H1 (cell line): ENCODE measurements at regions not wholly inside any gene's neighbourhood (a gene's known extent, or its start where the extent isn't known, plus 50 kb on each side); places are given as distances from the start of the nearest gene placed in this dataset.

Experiments
- CTCF ChIA-PET: fragments of 300-600 bp; sonication (Branson Sonifier 250); formaldehyde crosslinking; loops from one replicate; lab custom pipeline; 2021; ENCODE audit not compliant: partially characterized antibody; lab: Charles Lee
- POLR2A ChIA-PET: fragments of 300-600 bp; sonication (Branson Sonifier 250); formaldehyde crosslinking; loops from one replicate; lab custom pipeline; 2021; ENCODE audit warnings: inconsistent platforms; ENCODE audit not compliant: partially characterized antibody; lab: Charles Lee
- DNase-seq, 2 experiments: peaks; one replicate each; pipeline versions ENCODE4 v3.0.0 to v3.0.0-alpha.2; 2010 to 2022; ENCODE audit warnings: low spot score in 2 of 2, low read depth in 1 of 2, mixed read lengths in 1 of 2
- FAIRE-seq: peaks from 2 replicates; lab custom pipeline; 2011; peaks lifted over from hg19 to GRCh38; lab: Jason Lieb, UNC
- H2AFZ ChIP-seq: 2 replicates; pipeline ENCODE4 v1.8.1; 2012; ENCODE audit warnings: low read length, inconsistent platforms
- H2AK5ac ChIP-seq: 2 replicates; pipeline ENCODE4 v1.6.1; 2013; ENCODE audit warnings: low read depth, low read length
- H2BK120ac ChIP-seq: replicated peaks from 2 replicates; pipeline ENCODE3; 2013; ENCODE audit warnings: low read depth, low read length, inconsistent platforms
- H2BK12ac ChIP-seq: 2 replicates; pipeline ENCODE4 v1.6.1; 2013; ENCODE audit warnings: low read depth, low read length
- H2BK15ac ChIP-seq: 2 replicates; pipeline ENCODE4 v1.6.1; 2013; ENCODE audit warnings: low read length
- H2BK20ac ChIP-seq: 2 replicates; pipeline ENCODE4 v1.6.1; 2013; ENCODE audit warnings: low read length
- H2BK5ac ChIP-seq: 2 replicates; pipeline ENCODE4 v1.6.1; 2013; ENCODE audit warnings: low read depth, low read length
- H3K14ac ChIP-seq: 2 replicates; pipeline ENCODE4 v1.6.1; 2013; ENCODE audit warnings: inconsistent platforms; ENCODE audit not compliant: insufficient read length
- H3K18ac ChIP-seq: 2 replicates; pipeline ENCODE4 v1.6.1; 2013; ENCODE audit warnings: low read length; ENCODE audit errors: extremely low read depth
- H3K23ac ChIP-seq: 2 replicates; pipeline ENCODE4 v1.6.1; 2013; ENCODE audit warnings: inconsistent platforms; ENCODE audit not compliant: insufficient read length
- H3K23me2 ChIP-seq: 2 replicates; pipeline ENCODE4 v1.6.1; 2013; ENCODE audit warnings: low read depth, low read length
- H3K27ac ChIP-seq: 2 replicates; pipeline ENCODE4 v1.6.1; 2011; ENCODE audit warnings: low read depth, low read length, inconsistent platforms
- H3K27me3 ChIP-seq, 4 experiments: replicated peaks in 1 of 4; 1 replicate in 1 of 4; 2 replicates in 3 of 4; pipeline versions ENCODE4 v1.6.1 to v1.8.1; 2011 to 2013; ENCODE audit warnings: low read length in 3 of 4, mild to moderate bottlenecking in 3 of 4, inconsistent platforms in 2 of 4, mixed read lengths in 2 of 4, moderate library complexity in 1 of 4; ENCODE audit not compliant: control insufficient read depth in 3 of 4, insufficient read depth in 3 of 4; ENCODE audit errors: extremely low read depth in 1 of 4
- H3K36me3 ChIP-seq, 4 experiments: 2 replicates each; pipeline versions ENCODE4 v1.6.1 to v1.8.1; 2011 to 2013; ENCODE audit warnings: mild to moderate bottlenecking in 4 of 4, low read length in 3 of 4, moderate library complexity in 2 of 4, control low read depth in 1 of 4, inconsistent platforms in 1 of 4; ENCODE audit not compliant: insufficient read depth in 4 of 4, control insufficient read depth in 2 of 4
- H3K4ac ChIP-seq: replicated peaks from 2 replicates; pipeline ENCODE3; 2013; ENCODE audit warnings: low read length, low read depth, mixed read lengths, inconsistent platforms; ENCODE audit not compliant: insufficient read length
- H3K4me1 ChIP-seq, 4 experiments: replicated peaks in 1 of 4; 1 replicate in 1 of 4; 2 replicates in 3 of 4; pipeline versions ENCODE4 v1.6.1 to v1.8.1; 2011 to 2013; ENCODE audit warnings: low read length in 3 of 4, inconsistent platforms in 2 of 4, mixed read lengths in 1 of 4; ENCODE audit not compliant: insufficient read depth in 4 of 4, control insufficient read depth in 3 of 4
- H3K4me2 ChIP-seq, 2 experiments: 2 replicates each; pipeline versions ENCODE4 v1.6.1 to v1.8.1; 2011 to 2013; ENCODE audit warnings: low read depth in 2 of 2, low read length in 2 of 2, control low read depth in 1 of 2, inconsistent platforms in 1 of 2, mild to moderate bottlenecking in 1 of 2; ENCODE audit not compliant: insufficient read depth in 1 of 2
- H3K4me3 ChIP-seq, 4 experiments: fragments of 200-600, 300-600 bp in 1 of 4; sonication (generic), shearing (Covaris generic), sonication (Bioruptor Twin) in 1 of 4; 2 replicates each; pipeline versions ENCODE4 v1.5.1 to v1.8.1; 2011 to 2016; ENCODE audit warnings: low read length in 4 of 4, low read depth in 3 of 4, control low read depth in 2 of 4, inconsistent platforms in 2 of 4, mild to moderate bottlenecking in 2 of 4, mixed read lengths in 1 of 4, moderate library complexity in 1 of 4; ENCODE audit not compliant: insufficient read depth in 2 of 4; ENCODE audit errors: extremely low read depth in 1 of 4
- H3K56ac ChIP-seq: replicated peaks from 2 replicates; pipeline ENCODE3; 2013; ENCODE audit warnings: low read depth, mild to moderate bottlenecking, mixed read lengths, low read length, inconsistent platforms; ENCODE audit not compliant: insufficient read length
- H3K79me1 ChIP-seq: 2 replicates; pipeline ENCODE4 v1.6.1; 2013; ENCODE audit warnings: low read depth, low read length, control low read depth
- H3K79me2 ChIP-seq, 2 experiments: 2 replicates each; pipeline versions ENCODE4 v1.6.1 to v1.8.1; 2012 to 2013; ENCODE audit warnings: low read length in 2 of 2, mild to moderate bottlenecking in 2 of 2, inconsistent platforms in 1 of 2; ENCODE audit not compliant: insufficient read depth in 2 of 2, control insufficient read depth in 1 of 2
- H3K9ac ChIP-seq, 4 experiments: replicated peaks in 1 of 4; 1 replicate in 1 of 4; 2 replicates in 3 of 4; pipeline versions ENCODE4 v1.6.1 to v1.8.1; 2011 to 2013; ENCODE audit warnings: low read depth in 3 of 4, low read length in 3 of 4, control low read depth in 2 of 4, mild to moderate bottlenecking in 2 of 4, moderate library complexity in 2 of 4, inconsistent platforms in 1 of 4; ENCODE audit errors: extremely low read depth in 1 of 4
- H3K9me3 ChIP-seq, 2 experiments: 2 replicates each; pipeline versions ENCODE4 v1.6.1 to v1.8.1; 2012 to 2013; ENCODE audit warnings: mild to moderate bottlenecking in 2 of 2, moderate library complexity in 2 of 2, control low read depth in 1 of 2, inconsistent platforms in 1 of 2, low read depth in 1 of 2, low read length in 1 of 2, mixed read lengths in 1 of 2; ENCODE audit not compliant: insufficient read depth in 2 of 2
- H4K20me1 ChIP-seq, 2 experiments: replicated peaks in 1 of 2; 2 replicates each; pipeline versions ENCODE3 to v1.8.1; 2011 to 2013; ENCODE audit warnings: inconsistent platforms in 2 of 2, low read length in 2 of 2, mild to moderate bottlenecking in 1 of 2; ENCODE audit not compliant: insufficient read depth in 2 of 2, control insufficient read depth in 1 of 2
- H4K5ac ChIP-seq: 2 replicates; pipeline ENCODE4 v1.6.1; 2013; ENCODE audit warnings: low read length, low read depth, mixed read lengths, inconsistent platforms; ENCODE audit not compliant: insufficient read length
- H4K8ac ChIP-seq: 2 replicates; pipeline ENCODE4 v1.8.0; 2013; ENCODE audit warnings: mild to moderate bottlenecking, moderate library complexity, low read length, inconsistent platforms; ENCODE audit not compliant: insufficient read depth; ENCODE audit errors: extremely low read depth
- H4K91ac ChIP-seq: replicated peaks from 2 replicates; pipeline ENCODE3; 2013; ENCODE audit warnings: low read length, mixed read lengths, inconsistent platforms; ENCODE audit not compliant: insufficient read length
- BACH1 ChIP-seq: IDR thresholded peaks from 2 replicates; pipeline ENCODE4 v1.6.1; 2012; ENCODE audit warnings: low read length, improper control_type of control experiment
- BCL11A ChIP-seq, 2 experiments: IDR thresholded peaks; one replicate each; pipeline ENCODE4 v1.6.1; 2011; ENCODE audit warnings: low read depth in 2 of 2, low read length in 2 of 2, mild to moderate bottlenecking in 2 of 2
- CREB1 ChIP-seq: IDR thresholded peaks from 2 replicates; pipeline ENCODE4 v1.6.1; 2012; ENCODE audit warnings: inconsistent platforms
- EGR1 ChIP-seq: IDR thresholded peaks from 2 replicates; pipeline ENCODE4 v1.6.1; 2011; ENCODE audit warnings: low read depth, low read length, borderline replicate concordance
- FOSL1 ChIP-seq: IDR thresholded peaks from 2 replicates; pipeline ENCODE4 v1.6.1; 2011; ENCODE audit warnings: mild to moderate bottlenecking, low read depth, low read length, moderate library complexity; ENCODE audit not compliant: insufficient read depth
- JUN ChIP-seq: IDR thresholded peaks from 2 replicates; pipeline ENCODE4 v1.6.1; 2011; ENCODE audit warnings: low read depth, mild to moderate bottlenecking, improper control_type of control experiment, low read length
- JUND ChIP-seq: IDR thresholded peaks from 2 replicates; pipeline ENCODE4 v1.6.1; 2011; ENCODE audit warnings: mild to moderate bottlenecking, improper control_type of control experiment, low read length
- RXRA ChIP-seq: IDR thresholded peaks from 2 replicates; pipeline ENCODE4 v1.6.1; 2011; ENCODE audit warnings: low read depth, mild to moderate bottlenecking, low read length, moderate library complexity; ENCODE audit not compliant: insufficient read depth
- SIRT6 ChIP-seq: IDR thresholded peaks from one replicate; pipeline ENCODE4 v1.7.1; 2012; ENCODE audit warnings: low read length, inconsistent platforms
- SP2 ChIP-seq: IDR thresholded peaks from 2 replicates; pipeline ENCODE4 v1.6.1; 2012; ENCODE audit warnings: mild to moderate bottlenecking, low read length, inconsistent platforms
- SP4 ChIP-seq: IDR thresholded peaks from 2 replicates; pipeline ENCODE4 v1.6.1; 2012; ENCODE audit warnings: low read length, inconsistent platforms
- SRF ChIP-seq: IDR thresholded peaks from 2 replicates; pipeline ENCODE4 v1.6.1; 2011; ENCODE audit warnings: mild to moderate bottlenecking, low read depth, low read length, moderate library complexity
- ZNF274 ChIP-seq: IDR thresholded peaks from 2 replicates; pipeline ENCODE4 v1.7.0; 2012; ENCODE audit warnings: low read length, borderline replicate concordance; ENCODE audit errors: extremely low read depth
- WGBS, 2 experiments: shearing (Covaris generic) in 1 of 2; methylation state at CpG; one replicate each; pipeline versions ENCODE4 v1.1.6 to v1.1.7; 2013 to 2015; ENCODE audit warnings: low lambda C conversion rate in 2 of 2, mixed read lengths in 2 of 2, inconsistent platforms in 1 of 2, low coverage in 1 of 2, missing lambda C conversion rate in 1 of 2; ENCODE audit not compliant: insufficient replicate concordance in 2 of 2, insufficient coverage in 1 of 2, insufficient read length in 1 of 2; ENCODE audit errors: extremely low coverage in 1 of 2, missing lambda C conversion rate in 1 of 2; 5-methylcytosine and 5-hydroxymethylcytosine counted together
- TF ChIP-seq, protein P1 (sequence below): IDR thresholded peaks from 2 replicates; pipeline ENCODE4 v1.6.1; 2012; ENCODE audit warnings: inconsistent platforms
- TF ChIP-seq, protein P2 (sequence below): IDR thresholded peaks from 2 replicates; pipeline ENCODE4 v1.6.1; 2012; ENCODE audit warnings: low read length, inconsistent platforms

DNA sequence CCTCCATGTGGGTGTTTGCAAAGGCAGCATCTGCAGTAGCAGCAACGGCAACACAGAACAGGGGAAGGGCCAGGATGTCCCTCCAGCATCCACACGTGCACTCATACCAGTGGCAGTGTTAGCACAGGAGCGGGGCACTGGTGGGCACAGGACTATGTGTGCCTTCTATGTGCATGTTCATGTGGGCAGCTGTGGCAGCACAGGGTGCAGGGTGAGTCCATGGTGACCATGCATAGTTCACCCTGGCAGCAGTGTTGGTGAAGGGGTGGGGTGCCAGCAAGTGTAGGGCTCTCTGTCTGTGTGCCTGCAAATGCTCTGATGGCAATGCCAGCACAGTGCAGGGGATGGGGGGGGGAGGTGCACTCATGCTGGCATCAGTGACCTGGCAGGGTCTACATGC lies 222.1 kb upstream of the SOX14 start:
- Histone ChIP-seq H4K5ac (no peak overlapping the region), H3K23me2 (no peaks in the 10 kb centered on the region), H2AK5ac (no peak overlapping the region), H3K9ac (no peak overlapping the region), H4K8ac (peak overlapping the region; percentile 57; the same call in 1 of the 2 replicates), H2BK15ac (no peak overlapping the region), H2AFZ (no peak overlapping the region), H3K27ac (no peak overlapping the region), H3K4me3 (no peak overlapping the region), H4K20me1 (no peaks in the 10 kb centered on the region), H3K4me2 (no peak overlapping the region), H4K91ac (no peak overlapping the region), H3K18ac (no peak overlapping the region), H3K14ac (no peak overlapping the region), H3K4me1 (no peaks in the 10 kb centered on the region), H3K36me3 (no peaks in the 10 kb centered on the region), H3K56ac (no peak overlapping the region), H3K23ac (no peak overlapping the region), H2BK5ac (no peak overlapping the region), H2BK12ac (no peak overlapping the region), H2BK120ac (no peak overlapping the region), H3K79me1 (no peaks in the 10 kb centered on the region), H2BK20ac (no peak overlapping the region), H3K4ac (no peak overlapping the region), H3K79me2 (no peaks in the 10 kb centered on the region), H3K9me3 (no peaks in the 10 kb centered on the region), H3K27me3 (peaks cover 0 to 4% (median 0%) of the 10 kb centered on the region in 4 experiments; a peak in 1 of 7 replicates)
- POLR2A ChIA-PET = no interaction called here
- FAIRE-seq (no peak), DNase-seq (no peak)
- 97% methylated on average over 3 of the region's 3 CpGs; no CpG with 5 or more reads in 1 of the 2 experiments for WGBS, 2 experiments
- CTCF ChIA-PET = no interaction called here
- TF ChIP-seq JUN (no peak), BACH1 (no peak), CREB1 (no peak), JUND (no peak), ZNF274 (no peak), SIRT6 (no peak), RXRA (no peak), SP4 (no peak), FOSL1 (no peak), SP2 (no peak), SRF (no peak), EGR1 (no peak), BCL11A (IDR thresholded peaks at IDR 0.05; ENCODE audit: low read depth in 2 of 2, low read length in 2 of 2) (no peak)
- TF ChIP-seq, protein P1, sequence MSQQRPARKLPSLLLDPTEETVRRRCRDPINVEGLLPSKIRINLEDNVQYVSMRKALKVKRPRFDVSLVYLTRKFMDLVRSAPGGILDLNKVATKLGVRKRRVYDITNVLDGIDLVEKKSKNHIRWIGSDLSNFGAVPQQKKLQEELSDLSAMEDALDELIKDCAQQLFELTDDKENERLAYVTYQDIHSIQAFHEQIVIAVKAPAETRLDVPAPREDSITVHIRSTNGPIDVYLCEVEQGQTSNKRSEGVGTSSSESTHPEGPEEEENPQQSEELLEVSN = no peak
- TF ChIP-seq, protein P2, sequence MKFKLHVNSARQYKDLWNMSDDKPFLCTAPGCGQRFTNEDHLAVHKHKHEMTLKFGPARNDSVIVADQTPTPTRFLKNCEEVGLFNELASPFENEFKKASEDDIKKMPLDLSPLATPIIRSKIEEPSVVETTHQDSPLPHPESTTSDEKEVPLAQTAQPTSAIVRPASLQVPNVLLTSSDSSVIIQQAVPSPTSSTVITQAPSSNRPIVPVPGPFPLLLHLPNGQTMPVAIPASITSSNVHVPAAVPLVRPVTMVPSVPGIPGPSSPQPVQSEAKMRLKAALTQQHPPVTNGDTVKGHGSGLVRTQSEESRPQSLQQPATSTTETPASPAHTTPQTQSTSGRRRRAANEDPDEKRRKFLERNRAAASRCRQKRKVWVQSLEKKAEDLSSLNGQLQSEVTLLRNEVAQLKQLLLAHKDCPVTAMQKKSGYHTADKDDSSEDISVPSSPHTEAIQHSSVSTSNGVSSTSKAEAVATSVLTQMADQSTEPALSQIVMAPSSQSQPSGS = no peak
